ENCODE measurements at regions not wholly inside any gene's neighbourhood (a gene's known extent, or its start where the extent isn't known, plus 50 kb on each side); places are given as distances from the start of the nearest gene placed in this dataset.

- H3K9me3 ChIP-seq (ENCODE audit: low read length), result no peaks in the 10 kb centered on the region
- ChIA-PET CTCF (ENCODE audit: unreplicated experiment) (no interaction called here), POLR2A (no interaction called here)
- H3K4me1 ChIP-seq (ENCODE audit: insufficient read depth, low read length, poor library complexity, severe bottlenecking), result no peaks in the 10 kb centered on the region
- H2AFZ ChIP-seq (ENCODE audit: low read length), result no peak overlapping the region
- H4K20me1 ChIP-seq (ENCODE audit: insufficient read depth, low read length), result no peaks in the 10 kb centered on the region
- no peaks in the 10 kb centered on the region for H3K79me2 ChIP-seq (ENCODE audit: insufficient read depth, low read depth, low read length)
- H3K4me3 ChIP-seq (ENCODE audit: low read depth, low read length, poor library complexity, severe bottlenecking), result no peak overlapping the region
- TF ChIP-seq EZH2phosphoT487 (IDR thresholded peaks at IDR 0.05; ENCODE audit: borderline replicate concordance, low read depth, low read length) (no peak), CTCF (conservative IDR thresholded peaks at IDR 0.05; ENCODE audit: low read length) (no peak)
- BruUV-seq (replicated peaks), result no TSS peak
- no peak overlapping the region for H3K27ac ChIP-seq (ENCODE audit: low read depth, low read length, poor library complexity, severe bottlenecking)
- intact Hi-C loops (cut with micrococcal nuclease; ENCODE audit: unreplicated experiment), result no loop called here
- no peak for DNase-seq (ENCODE audit: low spot score)
- no peaks in the 10 kb centered on the region for H3K36me3 ChIP-seq (ENCODE audit: insufficient read depth, low read length)
- H3K4me2 ChIP-seq (ENCODE audit: low read length), result no peak overlapping the region
- H3K9me2 ChIP-seq (ENCODE audit: insufficient read depth, low read length), result no peaks in the 10 kb centered on the region
Measured at GRCh38 chr16:51666074-51666473, 515.0 kb upstream of the SALL1 start.

DNA sequence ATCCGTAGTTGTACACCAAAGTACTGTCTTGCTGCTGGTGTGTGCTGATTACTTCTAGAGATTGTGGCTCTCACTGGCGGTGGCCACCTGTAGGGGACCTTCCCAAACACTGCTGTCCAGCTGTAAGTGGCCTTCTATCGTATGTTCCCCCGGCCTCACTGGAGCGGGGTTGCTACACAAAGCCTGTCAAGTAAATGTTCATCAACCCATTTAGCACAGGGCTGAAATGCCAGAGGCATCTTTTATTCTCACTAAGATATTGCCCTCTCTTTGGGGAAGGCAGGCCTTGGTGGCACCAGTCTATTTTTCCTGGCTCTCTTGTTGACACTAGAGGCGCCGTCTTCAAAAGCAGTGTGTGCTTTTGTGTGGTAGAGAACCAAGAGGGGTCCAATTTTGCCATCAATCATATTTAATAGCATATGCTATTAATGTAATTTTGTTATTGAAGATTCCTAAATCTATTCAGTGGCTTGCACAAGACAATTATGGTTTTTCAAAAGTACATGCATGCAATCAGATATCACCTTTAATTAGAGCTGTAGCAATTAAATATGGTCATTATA is 514.4 kb upstream of the SALL1 start:
- Histone ChIP-seq H3K4me2 (ENCODE audit: low read length) (no peak overlapping the region), H3K4me3 (ENCODE audit: low read depth, low read length, poor library complexity, severe bottlenecking) (no peak overlapping the region), H3K9me3 (ENCODE audit: low read length) (no peaks in the 10 kb centered on the region), H3K4me1 (ENCODE audit: insufficient read depth, low read length, poor library complexity, severe bottlenecking) (no peaks in the 10 kb centered on the region), H3K79me2 (ENCODE audit: insufficient read depth, low read depth, low read length) (no peaks in the 10 kb centered on the region), H3K27ac (ENCODE audit: low read depth, low read length, poor library complexity, severe bottlenecking) (no peak overlapping the region), H3K36me3 (ENCODE audit: insufficient read depth, low read length) (no peaks in the 10 kb centered on the region), H4K20me1 (ENCODE audit: insufficient read depth, low read length) (no peaks in the 10 kb centered on the region), H2AFZ (ENCODE audit: low read length) (no peak overlapping the region), H3K9me2 (ENCODE audit: insufficient read depth, low read length) (no peaks in the 10 kb centered on the region)
- POLR2A ChIA-PET, result no interaction called here
- no peak for TF ChIP-seq CTCF (conservative IDR thresholded peaks at IDR 0.05; ENCODE audit: low read length)
- TF ChIP-seq EZH2phosphoT487 (IDR thresholded peaks at IDR 0.05; ENCODE audit: borderline replicate concordance, low read depth, low read length), result no peak
- CTCF ChIA-PET (ENCODE audit: unreplicated experiment), result no interaction called here
- no peak for DNase-seq (ENCODE audit: low spot score)
- intact Hi-C loops (cut with micrococcal nuclease; ENCODE audit: unreplicated experiment), result no loop called here
- no TSS peak for BruUV-seq (replicated peaks)

DNA sequence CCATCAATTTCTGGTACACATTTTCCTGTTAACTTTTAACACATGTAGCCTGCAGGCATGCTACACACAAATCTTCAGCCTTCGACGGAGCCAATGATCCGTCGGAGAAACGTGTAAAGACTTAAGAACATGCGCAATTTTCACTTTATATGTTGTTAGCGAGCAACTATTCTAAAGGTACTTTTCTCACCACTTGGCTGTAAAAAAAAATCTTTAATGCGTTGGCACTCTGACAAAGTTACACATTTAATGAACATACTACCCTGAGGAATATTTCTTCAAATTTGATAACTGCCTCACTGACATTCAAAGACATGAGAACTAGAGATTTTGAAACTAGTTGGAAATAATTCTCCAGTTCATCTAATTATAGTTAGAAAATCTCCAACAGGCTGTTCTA is 507.5 kb upstream of the SALL1 start:
- POLR2A ChIA-PET, result no interaction called here
- Histone ChIP-seq H3K9me3 (ENCODE audit: low read length) (no peaks in the 10 kb centered on the region), H3K27ac (ENCODE audit: low read depth, low read length, poor library complexity, severe bottlenecking) (no peak overlapping the region), H3K4me2 (ENCODE audit: low read length) (no peak overlapping the region), H3K36me3 (ENCODE audit: insufficient read depth, low read length) (no peaks in the 10 kb centered on the region), H3K4me3 (ENCODE audit: low read depth, low read length, poor library complexity, severe bottlenecking) (no peak overlapping the region), H3K79me2 (ENCODE audit: insufficient read depth, low read depth, low read length) (no peaks in the 10 kb centered on the region), H4K20me1 (ENCODE audit: insufficient read depth, low read length) (no peaks in the 10 kb centered on the region), H2AFZ (ENCODE audit: low read length) (no peak overlapping the region), H3K4me1 (ENCODE audit: insufficient read depth, low read length, poor library complexity, severe bottlenecking) (no peaks in the 10 kb centered on the region), H3K9me2 (ENCODE audit: insufficient read depth, low read length) (no peaks in the 10 kb centered on the region)
- CTCF ChIA-PET (ENCODE audit: unreplicated experiment), result no interaction called here
- no TSS peak for BruUV-seq (replicated peaks)
- intact Hi-C loops (cut with micrococcal nuclease; ENCODE audit: unreplicated experiment), result no loop called here
- no peak for DNase-seq (ENCODE audit: low spot score)
- TF ChIP-seq CTCF (conservative IDR thresholded peaks at IDR 0.05; ENCODE audit: low read length) (no peak), EZH2phosphoT487 (IDR thresholded peaks at IDR 0.05; ENCODE audit: borderline replicate concordance, low read depth, low read length) (no peak)

Data from OCI-LY7 (cell line).